Epidermal melanocyte (primary cell): ENCODE measurements at regions not wholly inside any gene's neighbourhood (a gene's known extent, or its start where the extent isn't known, plus 50 kb on each side); places are given as distances from the start of the nearest gene placed in this dataset.
"Not testable (repeated sequence)": the region's sequence is repeated elsewhere in the genome, so short reads cannot be mapped to it uniquely, and the experiment has no call there.

ENCODE experiments used
- DNase-seq: peaks from one replicate; pipeline ENCODE4 v3.0.0; 2011; ENCODE audit warnings: low spot score; ENCODE audit not compliant: insufficient read length

DNA sequence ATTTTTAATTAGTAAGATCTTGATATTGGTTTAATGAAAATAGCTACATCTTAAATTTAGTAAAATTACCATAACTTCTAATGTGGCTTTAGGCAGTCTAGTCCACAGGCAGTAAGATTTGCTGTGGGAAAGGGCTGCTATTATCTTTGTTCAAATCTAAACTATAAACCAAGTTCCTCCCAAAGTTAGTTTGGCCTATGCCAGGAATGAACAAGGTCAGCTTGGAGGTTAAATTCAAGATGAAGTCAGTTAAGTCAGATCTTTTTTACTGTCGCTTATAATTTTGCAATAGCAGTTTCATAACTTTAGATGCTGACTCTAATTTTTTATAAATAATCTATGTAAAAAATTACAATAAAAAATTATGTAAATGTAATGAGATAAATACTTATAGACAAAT, 1016.9 kb upstream of the ALCAM start:
- DNase-seq = no peak

DNA sequence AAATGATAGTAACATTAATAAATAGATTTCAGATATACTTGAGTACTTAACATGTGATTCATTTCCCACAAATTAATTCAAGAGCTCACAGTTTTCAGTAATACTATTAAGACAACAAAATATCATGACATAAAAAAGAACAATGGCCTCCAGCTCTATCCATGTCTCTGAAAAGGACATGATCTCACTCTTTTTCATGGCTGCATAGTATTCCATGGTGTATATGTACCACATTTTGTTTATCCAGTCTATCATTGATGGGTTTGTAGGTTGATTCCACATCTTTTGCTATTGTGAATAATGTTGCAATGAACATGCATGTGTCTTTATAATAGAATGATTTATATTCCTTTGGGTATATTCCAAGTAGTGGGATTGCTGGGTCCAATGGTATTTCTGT, 1012.8 kb upstream of the ALCAM start:
- DNase-seq = no peak

DNA sequence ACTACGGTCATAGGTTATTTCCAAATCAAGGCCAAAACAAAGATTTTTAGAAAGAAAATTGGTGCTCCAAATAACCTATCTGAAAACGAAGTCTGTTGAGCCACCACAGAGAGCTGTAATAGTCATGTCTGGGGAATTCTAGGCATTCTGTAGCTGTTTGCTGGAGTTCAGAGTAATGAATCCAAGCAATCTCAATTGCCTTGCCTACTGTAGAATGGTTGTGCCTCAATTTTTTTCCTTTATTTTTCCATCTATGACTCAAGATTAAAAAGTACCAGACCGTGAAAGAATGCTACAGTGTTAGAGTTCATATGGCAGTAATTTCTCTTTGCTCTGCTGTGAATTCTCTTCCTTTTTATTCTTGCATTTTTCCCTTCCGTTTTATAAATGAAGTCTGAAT, 1007.2 kb upstream of the ALCAM start:
- DNase-seq = peak; percentile 17

DNA sequence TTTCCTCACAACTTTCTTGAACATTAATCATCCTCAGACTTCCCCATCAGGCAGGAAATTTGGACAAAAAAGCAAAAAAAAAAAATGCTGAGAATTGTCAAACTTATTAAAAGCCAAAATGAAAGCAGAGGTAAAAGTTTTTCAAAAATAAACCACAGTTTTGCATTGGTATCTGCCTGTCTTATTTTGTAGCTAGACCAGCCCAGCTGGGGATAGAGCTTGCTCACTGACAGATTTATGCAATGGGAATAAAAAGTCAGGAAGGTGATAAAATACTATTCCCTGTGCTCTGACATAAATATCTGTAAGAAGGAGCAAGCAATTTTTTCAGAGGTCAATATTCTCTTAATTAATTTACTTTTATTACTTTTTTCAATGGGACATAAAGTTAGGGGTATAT, 1006.7 kb upstream of the ALCAM start:
- DNase-seq = no peak

DNA sequence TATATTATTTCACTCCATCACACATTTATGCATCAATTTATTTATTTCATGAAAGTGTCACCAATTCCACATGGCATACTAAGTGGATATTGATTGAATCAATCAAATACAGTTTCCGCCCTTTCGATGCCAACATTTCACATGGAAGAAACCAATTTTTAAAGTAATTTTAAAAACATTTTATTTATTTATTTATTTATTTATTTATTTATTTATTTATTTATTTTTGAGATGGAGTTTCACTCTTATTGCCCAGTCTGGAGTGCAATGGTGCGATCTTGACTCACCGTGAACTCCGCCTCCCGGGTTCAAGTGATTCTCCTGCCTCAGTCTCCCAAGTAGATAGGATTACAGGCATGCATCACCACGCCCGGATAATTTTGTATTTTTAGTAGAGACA, 1005.0 kb upstream of the ALCAM start:
- DNase-seq = not testable (repeated sequence)

DNA sequence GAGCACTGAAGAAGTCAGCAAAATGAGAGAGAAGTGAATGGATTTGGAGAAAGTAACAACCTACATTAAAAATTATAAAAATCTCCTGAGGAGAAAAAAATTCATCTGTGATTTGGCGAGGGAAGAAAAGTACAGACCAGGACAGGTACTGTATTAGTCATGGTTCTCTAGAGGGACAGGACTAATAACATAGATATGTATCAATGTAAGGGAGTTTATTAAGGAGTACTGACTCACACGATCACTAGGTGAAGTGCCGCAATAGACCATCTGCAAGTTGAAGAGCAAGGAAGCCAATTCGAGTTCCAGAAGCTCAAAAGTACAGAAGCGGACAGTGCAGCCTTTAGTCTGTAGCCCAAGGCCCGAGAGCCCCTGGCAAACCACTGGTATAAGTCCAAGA, 1004.4 kb upstream of the ALCAM start:
- DNase-seq = no peak

DNA sequence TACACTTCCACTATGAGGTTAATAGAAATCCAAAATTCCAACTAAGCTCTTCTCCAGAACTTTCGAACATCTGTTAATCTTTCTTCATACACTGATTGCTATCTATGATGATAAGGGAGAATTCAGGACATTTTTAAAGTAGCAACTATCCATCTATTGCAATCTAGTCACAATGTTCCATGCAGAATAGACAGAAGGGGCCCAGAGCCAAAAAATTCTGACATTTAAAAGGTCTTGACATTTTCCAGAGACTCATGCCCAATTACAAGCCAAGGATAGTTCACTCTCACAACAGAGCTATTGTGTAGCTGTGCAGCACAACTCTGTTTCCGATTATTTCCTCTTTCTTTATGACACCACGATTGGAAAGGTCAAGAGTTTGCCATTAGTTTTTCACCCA, 999.7 kb upstream of the ALCAM start:
- peak; percentile 30 for DNase-seq

DNA sequence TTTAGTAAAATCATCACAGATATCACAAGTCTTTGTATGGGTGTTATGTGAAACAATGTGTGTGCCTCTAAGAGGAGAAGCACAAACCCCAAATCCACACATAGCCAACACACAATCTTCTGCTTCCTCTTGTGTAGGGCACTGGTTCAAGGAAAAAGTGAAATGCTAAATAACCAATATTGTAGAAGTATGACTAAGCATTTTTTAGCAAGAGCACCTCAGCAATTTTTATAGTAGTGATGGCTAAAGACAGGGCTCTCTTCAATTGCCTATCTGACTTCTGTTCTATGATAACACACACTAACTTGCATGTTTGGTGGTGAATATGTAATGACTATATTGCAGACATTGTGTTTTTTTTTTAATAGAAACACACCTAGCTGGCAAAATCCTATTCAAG, 997.9 kb upstream of the ALCAM start:
- no peak for DNase-seq

DNA sequence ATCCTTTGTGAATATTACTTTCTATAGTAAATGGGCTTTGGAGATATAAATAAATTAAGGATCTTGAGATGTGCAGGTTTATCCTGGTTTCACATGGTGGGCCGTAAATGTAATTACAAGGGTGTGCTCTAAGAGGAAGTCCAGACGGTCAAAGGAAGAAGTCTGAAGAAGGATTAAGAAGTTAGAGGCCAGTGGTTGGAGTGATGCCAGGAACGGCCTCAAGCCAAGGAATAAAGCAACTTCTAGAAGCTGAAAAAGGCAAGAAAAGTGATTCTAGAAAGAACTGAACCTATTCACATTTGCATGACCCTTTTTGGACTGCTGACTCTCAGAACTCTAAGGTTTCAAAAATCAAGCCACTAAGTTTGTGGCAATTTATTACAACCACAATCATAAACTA, 981.3 kb upstream of the ALCAM start:
- no peak for DNase-seq

DNA sequence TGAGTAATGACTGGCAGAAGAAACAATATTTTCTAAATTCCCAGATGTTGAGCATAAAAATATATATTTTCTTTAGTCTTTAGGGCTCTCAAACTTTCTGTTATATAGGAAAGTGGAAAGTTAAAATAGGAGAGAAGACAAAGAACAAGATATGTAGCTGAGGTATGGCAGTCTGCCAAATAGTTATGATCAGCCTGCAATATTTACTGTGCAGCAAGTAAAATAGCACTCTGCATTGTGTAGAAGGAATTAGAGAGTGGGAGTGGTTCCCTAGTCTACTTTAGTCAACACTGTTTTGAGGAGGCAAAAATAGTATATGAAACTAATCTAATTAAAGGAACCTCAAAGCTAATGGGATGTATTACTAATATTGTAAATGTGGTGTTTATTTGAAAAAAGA, 978.1 kb upstream of the ALCAM start:
- DNase-seq = no peak

DNA sequence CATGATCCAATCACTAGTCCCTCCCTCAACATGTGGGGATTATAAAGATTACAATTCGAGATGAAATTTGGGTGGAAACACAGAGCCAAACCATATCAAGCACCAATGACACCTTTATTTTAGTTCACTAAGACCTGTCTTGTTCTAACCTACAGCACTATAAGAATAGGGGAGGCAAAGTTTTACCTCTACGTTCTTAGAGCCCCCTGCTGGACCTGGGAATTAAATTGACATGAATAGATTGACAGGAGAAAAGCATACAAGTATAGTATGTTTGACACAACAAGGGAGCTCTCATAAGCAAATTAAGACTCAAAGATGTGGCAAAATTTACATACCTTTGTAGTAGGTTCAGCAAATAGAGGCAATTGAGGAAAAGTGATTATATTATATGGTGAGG, 974.4 kb upstream of the ALCAM start:
- DNase-seq = no peak

DNA sequence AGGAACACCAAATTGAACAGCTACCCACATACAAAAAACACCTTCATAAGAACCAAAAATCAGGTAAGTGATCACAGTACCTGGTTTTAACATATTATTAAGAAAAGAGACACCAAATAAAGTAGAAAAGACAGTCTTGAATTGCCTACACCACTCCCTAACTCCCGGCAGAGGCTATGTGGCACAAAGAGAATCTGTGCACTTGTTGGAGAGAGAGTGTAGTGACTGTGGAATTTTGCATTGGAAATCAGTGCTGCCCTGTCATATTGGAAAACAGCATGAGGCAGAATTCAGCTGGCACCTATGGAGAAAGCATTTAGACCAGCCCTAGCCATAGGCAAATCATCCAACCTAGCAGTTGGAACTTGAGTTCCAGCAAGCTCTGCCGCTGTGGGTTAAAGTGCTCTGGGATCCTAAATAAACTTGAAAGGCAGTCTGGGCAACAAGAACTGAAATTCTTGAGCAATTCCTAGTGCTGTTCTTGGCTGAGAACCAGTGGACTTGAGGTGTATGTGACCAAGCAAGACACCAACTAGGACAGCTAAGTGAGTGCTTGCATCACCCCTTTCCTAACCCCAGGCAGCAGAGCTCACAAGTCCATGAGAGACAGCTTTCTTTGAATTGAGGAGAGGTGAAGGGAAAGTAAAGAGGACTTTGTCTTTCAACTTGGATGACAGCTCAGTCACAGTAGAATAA, 969.6 kb upstream of the ALCAM start:
- no peak for DNase-seq

DNA sequence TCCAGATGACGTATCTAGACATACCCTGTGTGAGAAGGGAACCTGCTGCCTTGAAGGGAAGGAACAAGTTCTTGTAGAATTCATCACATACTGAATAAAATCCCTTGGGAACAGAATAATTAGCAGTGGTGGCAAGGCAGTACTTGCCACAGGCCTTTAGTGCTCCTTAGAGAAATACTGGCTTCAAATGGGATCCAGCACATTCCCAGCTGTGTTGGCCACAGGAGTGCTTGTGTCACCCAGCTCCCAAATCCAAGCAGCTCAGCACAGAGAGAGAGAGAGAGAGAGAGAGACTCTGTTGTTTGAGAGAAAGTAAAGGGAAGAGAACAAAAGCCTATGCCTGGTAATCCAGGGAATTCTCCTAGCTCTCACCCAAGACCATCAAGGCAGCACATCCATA, 969.0 kb upstream of the ALCAM start:
- no peak for DNase-seq

DNA sequence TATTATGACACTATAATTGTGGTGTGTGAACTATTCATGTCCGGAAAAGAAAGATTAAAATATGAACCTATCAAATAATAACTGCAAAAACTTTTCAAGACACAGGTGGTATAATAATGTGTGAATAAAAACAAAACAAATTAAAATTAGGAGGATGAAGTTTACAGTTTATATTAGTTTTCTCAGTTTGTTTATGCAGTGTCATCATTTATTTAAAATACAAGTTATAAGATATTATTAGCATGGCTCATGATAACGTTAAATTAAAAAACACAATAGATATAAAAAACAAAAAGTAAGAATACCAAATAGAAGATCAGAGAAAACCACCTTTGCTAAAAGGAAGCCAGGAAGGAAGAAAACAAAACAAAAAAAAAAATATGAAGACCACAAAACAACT, 963.8 kb upstream of the ALCAM start:
- no peak for DNase-seq

DNA sequence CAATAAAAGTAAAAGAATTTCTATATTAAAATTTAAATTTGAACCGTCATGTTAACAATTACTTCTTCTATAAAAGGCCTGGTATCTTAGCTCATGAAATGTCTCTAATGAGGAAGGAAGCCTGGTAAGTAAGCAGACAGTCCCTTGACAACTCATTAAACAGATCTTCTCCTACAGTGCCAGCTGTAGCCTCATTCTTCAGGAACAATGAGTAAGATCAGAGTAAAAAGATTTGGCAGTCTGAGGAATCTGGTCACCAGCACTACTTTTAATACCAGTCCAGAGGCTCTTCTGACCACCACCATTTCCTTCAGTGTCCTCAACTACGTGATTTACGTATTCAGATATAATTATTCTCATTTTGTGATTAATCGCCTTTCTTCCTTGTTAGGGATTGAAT, 955.0 kb upstream of the ALCAM start:
- no peak for DNase-seq

DNA sequence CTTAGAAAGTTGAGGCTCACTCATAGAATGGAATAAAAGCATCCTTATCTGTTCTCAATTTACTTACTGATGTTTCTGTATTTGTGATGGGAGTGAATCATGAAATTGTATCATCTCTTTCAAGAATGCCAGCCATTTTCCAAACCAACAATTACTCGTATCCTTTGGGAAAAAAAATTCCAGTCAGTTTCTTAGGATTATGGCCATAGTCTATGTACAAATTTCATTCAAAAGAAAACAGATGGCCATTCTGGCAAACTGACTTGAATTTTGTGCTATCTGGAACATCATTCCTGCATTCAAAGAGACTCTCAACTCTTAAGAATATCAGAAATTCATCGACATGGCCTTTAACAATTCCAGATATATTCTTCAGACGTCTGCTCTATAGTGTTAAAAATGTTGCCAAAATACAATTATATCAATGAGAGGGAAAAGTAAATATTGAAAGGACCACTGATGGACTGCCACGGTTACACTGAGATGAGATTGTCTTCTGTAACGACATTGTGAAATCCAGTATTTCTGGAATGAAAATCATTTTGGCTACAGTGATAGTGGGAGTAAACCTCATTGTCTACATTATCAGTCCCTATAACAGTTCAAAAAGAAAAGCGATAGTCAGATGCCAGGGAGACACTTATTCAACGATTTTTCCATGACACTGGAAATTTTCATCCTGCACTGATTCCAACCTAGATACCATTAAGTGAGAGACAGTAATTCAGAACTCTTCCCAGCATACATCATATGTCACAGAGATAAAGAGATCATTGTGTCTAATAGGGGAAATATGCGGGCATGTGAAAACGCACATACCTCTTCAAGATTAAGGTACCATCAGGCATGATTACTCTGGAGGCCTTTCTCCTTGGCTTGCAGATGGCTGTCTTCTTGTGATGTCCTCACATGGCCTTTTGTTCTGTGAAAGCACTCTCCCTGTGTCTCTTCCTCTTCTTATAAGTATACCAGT, 953.8 kb upstream of the ALCAM start:
- no peak for DNase-seq

DNA sequence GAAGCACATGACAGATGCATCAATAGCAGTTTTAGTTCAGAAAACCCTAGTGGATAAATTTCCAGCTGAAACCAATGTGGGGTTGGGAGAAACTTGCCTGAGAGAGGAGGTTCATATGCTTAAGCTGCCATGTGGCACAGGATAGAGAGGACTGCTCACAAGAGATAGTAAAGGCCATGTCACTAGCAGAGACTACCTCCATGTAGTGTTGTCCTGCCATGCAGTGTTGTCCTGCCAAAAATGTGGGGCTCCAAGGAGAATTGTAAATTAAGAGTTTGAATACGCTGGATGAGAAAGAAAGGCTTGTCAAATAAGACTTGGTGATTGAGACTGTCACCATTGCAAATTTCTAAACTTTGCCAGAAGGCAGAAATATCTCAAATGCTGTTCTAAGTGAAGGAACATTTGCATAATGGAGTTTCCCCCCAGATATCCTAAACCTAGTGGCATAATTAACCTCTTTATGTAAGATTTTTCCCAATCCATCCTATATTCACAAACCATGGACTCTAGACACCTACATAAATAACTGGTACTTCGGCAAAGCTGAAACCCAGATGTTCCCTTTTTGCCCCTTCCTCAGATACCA, 938.3 kb upstream of the ALCAM start:
- DNase-seq = no peak

DNA sequence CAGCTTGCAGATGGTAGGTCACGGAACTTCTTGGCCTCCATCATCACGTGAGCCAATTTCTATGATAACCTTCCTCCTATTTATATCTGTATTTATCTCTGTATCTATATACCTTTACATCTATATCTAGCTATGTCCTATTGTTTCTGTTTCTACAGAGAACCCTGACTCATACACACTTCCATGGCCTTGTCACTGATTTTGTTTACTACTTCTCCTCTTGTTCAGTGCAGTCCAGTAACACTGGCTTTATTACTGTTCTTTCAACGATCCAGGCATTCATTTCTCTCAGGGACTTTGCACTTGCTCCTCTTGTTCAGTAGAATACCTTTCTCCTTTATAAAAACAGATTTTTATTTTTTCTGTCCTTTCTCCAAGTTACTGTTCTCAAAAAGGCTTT, 937.0 kb upstream of the ALCAM start:
- no peak for DNase-seq

DNA sequence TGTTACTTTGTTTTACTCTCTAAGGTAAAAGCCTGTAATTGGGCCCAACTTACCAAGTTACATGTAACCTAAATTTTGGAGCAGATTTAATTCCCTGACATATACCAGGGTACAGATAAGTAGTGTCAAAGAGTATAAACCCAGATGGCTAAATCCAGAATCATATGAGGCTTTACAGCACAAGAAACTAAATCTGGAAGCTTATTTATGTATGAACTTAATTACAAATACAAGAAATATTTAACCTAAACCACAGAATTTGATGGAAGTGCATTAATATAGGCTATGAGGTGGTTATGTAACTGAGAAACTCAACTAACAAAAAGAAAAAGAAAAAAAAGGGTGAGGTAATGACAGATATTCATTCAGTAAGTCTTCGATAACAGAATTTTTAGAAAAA, 930.2 kb upstream of the ALCAM start:
- DNase-seq = no peak

DNA sequence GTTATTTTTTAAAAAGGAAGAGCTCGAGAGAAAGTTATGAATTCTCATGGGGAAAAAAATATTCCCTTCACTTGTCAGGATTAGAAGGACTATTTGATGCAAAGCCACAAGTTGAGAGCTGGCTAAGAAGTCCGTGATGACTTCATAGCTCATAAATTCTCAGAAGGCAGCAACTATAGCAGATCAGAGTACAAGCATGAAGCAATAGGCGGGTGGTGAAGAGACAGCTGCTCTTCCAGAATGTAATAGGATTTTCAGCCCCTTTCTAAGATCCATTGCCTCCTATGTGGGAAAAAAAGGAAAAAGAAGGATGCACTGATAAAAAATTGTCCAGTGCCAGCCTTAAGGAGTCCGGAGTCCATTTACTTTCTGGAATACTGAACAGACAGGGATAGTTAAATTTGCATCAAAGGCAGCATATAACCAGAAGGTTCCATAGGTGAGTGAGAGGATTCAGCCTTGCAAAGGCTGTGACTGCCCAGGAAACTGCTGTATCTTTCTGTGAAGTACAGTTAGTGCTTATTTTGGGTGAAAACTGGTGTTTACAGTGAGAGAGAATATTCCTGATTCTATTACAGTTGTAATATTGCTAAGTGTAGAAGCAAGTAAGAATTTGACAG, 929.5 kb upstream of the ALCAM start:
- DNase-seq = no peak

DNA sequence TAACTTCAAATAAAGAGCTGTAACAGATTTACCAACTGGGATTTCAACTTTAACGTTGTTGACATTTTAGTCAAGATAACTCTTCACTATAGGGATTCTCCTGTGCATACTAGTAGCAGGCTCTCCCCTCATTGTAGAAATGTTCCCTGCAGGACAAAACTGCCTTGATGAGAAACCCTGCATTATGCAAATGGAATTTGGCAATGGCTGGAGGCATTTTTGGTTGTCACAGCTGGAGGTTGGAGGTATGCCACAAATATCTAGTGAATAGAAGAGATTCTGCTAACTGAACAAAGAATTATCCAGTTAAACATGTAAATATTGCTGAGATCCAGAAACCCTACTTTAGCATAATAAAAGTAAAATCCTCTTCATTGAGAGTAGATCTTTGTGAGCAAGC, 928.8 kb upstream of the ALCAM start:
- no peak for DNase-seq

DNA sequence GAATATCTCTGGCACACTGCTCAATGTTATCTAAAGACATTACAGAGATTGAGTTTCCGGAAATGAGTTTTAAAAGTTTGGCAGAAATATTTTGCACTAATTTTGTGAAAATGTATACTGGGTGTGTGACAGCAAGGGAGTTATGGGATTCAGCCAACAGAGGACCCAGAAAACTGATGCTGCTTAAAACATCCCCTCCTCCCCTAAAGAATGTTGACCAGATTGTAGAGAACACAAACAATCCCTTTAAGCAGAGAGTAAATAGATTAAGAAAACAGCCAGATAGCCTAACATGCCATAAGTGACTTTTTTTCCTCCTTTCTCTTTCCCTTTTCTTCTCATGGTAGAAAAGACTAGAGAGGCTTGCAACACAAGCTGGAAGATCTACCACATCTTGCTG, 928.0 kb upstream of the ALCAM start:
- no peak for DNase-seq
